Subcutaneous abdominal adipose tissue (tissue), 5 donors: ENCODE measurements at regions not wholly inside any gene's neighbourhood (a gene's known extent, or its start where the extent isn't known, plus 50 kb on each side); places are given as distances from the start of the nearest gene placed in this dataset.

Experiments used
- H3K27ac ChIP-seq: one replicate; pipeline ENCODE4 v1.7.0; 2013; ENCODE audit warnings: low read depth, mild to moderate bottlenecking, inconsistent platforms, low read length, moderate library complexity
- H3K27me3 ChIP-seq, 5 donors: one replicate each; pipeline ENCODE4 v1.7.0; 2013; ENCODE audit warnings: low read length in 5 of 5, inconsistent platforms in 1 of 5; ENCODE audit not compliant: control insufficient read depth in 5 of 5, insufficient read depth in 4 of 5
- H3K36me3 ChIP-seq, 5 donors: one replicate each; pipeline ENCODE4 v1.7.0; 2013; ENCODE audit warnings: low read length in 5 of 5; ENCODE audit not compliant: control insufficient read depth in 5 of 5, insufficient read depth in 5 of 5
- H3K4me1 ChIP-seq, 5 donors: one replicate each; pipeline ENCODE4 v1.7.0; 2013; ENCODE audit warnings: low read length in 5 of 5, mild to moderate bottlenecking in 3 of 5, moderate library complexity in 1 of 5; ENCODE audit not compliant: control insufficient read depth in 5 of 5, insufficient read depth in 5 of 5
- H3K4me3 ChIP-seq, 5 donors: one replicate each; pipeline ENCODE4 v1.7.0; 2013; ENCODE audit warnings: low read length in 5 of 5, low read depth in 1 of 5
- H3K9ac ChIP-seq, 5 donors: one replicate each; pipeline ENCODE4 v1.7.0; 2013; ENCODE audit warnings: low read length in 5 of 5, mild to moderate bottlenecking in 4 of 5, moderate library complexity in 3 of 5
- H3K9me3 ChIP-seq, 5 donors: one replicate each; pipeline ENCODE4 v1.7.0; 2013; ENCODE audit warnings: low read length in 5 of 5; ENCODE audit not compliant: control insufficient read depth in 5 of 5
- donor health status: healthy.
- donor health status: healthy.
- donor health status: healthy.
- donor health status: healthy.
- donor health status: healthy.

DNA sequence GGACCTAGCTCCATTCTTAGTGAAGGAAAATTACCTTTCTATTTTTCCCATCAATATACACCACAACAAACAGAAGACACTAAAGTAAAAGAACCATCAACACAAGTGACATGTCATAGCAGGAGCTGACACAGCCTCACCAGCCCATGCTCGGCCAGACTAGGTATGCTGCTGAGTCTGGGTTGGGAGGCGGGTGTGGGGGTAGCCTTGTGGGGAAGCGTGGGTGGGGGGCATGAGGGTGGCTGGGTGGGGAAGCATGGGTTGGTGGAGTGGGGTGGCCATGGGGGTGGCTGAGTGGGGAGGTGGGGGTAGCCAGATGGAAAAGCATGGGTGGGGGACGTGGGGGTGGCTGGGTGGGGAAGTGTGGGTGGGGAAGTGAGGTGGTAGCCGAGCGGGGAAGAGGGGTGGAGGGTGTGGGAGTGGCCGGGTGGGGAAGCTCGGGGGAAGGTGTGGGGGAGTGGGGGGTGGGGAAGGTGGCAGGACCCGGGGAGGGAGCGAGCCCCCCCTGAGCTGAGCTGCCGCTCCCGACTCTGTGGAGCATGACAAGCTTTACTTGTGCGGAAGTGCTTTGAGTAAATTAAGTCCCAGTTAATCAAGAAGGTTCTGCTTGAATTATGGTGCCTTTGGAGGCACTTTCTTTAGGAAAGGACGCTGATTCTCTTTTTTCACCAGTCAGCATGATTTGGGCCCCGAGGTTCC, 294.6 kb upstream of the ZNF32 start:
- Histone ChIP-seq H3K9ac (no peak overlapping the region), H3K9me3 (peaks cover 0 to 2% (median 0%) of the 10 kb centered on the region in 5 donors), H3K27me3 (peaks cover 0 to 2% (median 0%) of the 10 kb centered on the region in 5 donors), H3K27ac (no peak overlapping the region), H3K4me3 (no peak overlapping the region), H3K4me1 (peaks cover 0 to 11% (median 0%) of the 10 kb centered on the region in 5 donors), H3K36me3 (no peaks in the 10 kb centered on the region)

DNA sequence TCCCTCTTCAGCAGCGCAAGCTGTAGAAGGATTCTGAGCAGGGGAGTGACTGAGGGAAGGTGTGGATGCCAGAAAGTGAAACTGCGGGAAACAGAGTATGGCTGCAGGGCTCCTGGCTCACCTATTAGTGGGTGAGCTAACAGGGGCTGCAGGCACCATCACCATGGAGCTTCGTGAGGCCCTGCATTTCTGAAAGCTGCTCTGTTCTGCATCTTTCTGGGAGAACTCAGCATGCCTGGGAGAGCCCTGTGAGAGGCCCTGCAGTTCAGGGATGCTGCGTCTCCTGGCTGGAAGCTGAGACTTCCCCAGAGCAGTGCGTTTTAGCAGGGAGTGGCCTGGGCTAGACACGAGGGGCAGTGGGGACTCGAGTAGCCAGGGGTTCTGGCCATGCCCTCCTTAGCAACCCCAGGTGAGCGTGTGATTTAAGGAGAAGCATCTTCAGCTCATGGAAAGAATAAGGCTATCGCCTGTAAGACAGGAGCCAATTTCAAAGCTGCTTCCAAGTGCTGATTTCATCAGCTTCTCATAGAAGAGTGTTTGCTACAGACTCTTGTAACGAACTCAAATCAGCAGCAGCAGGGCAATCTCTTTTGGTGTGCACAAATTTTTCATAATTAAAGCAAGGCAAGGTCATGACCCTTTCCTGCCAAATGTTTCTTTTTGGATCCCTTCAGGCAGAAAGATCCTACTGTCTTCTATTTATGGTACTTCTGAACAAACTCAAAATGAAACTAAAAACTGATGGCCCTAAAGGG, 293.6 kb upstream of the ZNF32 start:
- Histone ChIP-seq H3K9me3 (peaks cover 0 to 2% (median 0%) of the 10 kb centered on the region in 5 donors), H3K36me3 (no peaks in the 10 kb centered on the region), H3K9ac (no peak overlapping the region), H3K27me3 (peaks cover 0 to 2% (median 0%) of the 10 kb centered on the region in 5 donors), H3K27ac (no peak overlapping the region), H3K4me1 (peaks cover 0 to 11% (median 0%) of the 10 kb centered on the region in 5 donors), H3K4me3 (no peak overlapping the region)

DNA sequence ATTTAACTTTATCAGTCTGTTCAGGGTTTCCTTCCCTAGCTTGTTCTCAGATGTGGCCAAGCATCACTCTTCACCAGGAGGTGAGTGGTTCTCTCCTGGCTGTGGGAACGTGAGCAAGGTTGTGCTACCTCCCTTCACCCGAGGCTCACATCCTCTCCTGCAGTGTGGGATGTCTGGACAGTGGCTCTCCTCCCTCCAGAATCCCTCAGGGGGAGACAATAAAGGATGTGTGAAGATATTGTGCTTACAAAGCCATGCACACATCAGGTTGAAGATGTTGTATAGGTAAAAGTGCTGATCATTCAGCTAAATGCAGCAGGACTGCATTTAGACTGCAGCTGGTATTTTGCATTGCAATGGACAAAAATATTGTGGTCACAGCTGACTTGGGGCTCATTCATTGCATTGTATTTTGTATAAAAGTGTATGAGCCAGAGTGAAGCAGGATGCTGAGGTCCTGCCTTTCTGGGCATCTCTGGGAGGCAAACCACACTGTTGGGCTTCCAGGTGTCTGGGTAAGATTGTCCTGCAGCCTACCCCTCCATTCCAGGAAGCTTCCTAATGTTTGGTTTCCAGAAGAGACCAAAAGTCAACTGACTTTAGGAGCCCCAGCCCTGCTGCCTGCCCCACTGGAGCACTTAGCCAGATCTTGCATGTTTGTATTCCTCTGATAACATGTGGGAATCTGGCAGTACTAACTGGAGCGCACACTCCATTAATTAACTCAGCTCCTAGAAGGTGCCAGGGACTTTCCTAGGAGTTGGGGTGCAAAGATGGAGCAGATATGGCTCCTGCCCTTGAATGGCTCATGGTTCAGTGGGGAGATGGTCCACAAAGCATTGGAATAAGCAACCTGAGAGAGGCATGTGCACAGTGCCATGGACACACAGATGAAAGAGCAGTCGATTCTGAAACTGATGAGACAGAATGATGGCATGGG, 292.5 kb upstream of the ZNF32 start:
- no peaks in the 10 kb centered on the region for H3K36me3 ChIP-seq
- no peak overlapping the region for H3K27ac ChIP-seq
- peaks cover 0 to 2% (median 0%) of the 10 kb centered on the region in 5 donors for H3K9me3 ChIP-seq
- H3K27me3 ChIP-seq, result peaks cover 0 to 2% (median 0%) of the 10 kb centered on the region in 5 donors
- H3K4me1 ChIP-seq, result peaks cover 0 to 11% (median 0%) of the 10 kb centered on the region in 5 donors
- H3K4me3 ChIP-seq, result no peak overlapping the region
- H3K9ac ChIP-seq, result no peak overlapping the region

DNA sequence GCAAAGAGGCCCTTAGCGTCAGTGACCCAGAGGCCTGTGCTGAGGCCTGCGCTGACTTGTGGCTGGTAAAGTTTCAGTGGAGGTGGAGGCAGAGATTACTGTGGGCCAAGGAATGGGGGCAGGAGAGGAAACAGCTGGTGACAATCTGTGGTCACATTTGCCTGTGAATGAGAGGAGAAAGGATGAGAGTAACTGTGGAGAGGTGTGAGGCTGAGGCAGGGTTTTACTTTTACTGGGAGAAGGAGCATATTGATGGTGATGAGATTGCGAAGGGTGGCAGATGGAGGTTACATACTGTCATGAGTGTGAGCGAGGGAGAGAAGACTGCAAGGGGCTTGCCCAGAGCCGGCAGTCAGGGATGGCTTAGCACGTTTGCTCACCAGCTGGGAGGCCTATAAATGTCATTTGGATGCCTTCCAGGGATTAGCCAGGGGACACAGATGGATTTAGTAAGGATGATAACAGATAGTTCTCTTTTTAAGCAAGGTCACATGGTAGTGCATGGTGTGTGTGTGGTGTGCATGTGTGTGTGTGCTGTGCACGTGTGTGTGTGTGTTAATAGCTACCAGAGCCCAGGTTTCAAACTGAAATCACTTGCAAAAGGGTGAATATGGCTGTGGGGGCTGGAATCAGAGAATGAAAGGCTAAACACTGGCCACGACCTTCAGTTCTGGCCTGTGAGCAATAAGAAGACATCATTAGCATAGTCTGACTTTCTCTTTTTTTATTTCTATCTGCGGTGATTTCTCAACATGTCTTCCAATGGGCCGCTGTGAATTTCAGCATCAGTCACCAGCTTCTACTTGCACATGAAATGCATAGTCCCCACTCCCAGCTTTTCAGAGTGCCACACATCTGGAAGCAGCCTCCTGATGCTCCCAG, 291.5 kb upstream of the ZNF32 start:
- peaks cover 0 to 2% (median 0%) of the 10 kb centered on the region in 5 donors for H3K27me3 ChIP-seq
- peaks cover 0 to 11% (median 0%) of the 10 kb centered on the region in 5 donors for H3K4me1 ChIP-seq
- no peak overlapping the region for H3K27ac ChIP-seq
- H3K4me3 ChIP-seq, result no peak overlapping the region
- H3K36me3 ChIP-seq, result no peaks in the 10 kb centered on the region
- H3K9ac ChIP-seq, result no peak overlapping the region
- peaks cover 0 to 2% (median 0%) of the 10 kb centered on the region in 5 donors for H3K9me3 ChIP-seq

DNA sequence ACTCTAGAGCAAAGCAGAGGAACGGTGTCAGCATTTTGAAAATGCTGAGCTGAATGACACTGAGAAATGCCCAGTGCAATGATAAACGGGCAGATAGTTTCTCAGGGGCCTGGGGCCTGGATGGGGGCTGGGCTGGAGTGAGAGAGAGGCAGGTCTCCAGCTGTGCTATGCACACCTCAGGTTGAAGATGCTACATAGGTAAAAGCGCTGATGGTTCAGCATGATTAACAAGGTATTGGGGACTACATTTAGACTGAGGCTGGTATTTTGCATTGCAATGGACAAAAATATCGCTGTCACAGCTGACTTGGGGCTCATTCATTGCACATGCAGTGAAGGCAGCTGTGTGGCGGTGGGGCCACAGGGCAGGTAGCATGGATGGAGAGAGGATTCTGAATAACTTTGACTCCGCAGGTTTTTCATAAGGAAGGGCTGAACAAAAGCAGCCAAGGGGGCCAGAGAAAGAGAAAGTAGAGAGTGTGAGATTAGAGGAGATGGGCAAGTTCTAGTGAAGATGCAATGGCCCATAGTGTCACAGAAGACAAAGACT, 290.8 kb upstream of the ZNF32 start:
- H3K9me3 ChIP-seq, result peaks cover 0 to 2% (median 0%) of the 10 kb centered on the region in 5 donors
- H3K9ac ChIP-seq, result no peak overlapping the region
- no peaks in the 10 kb centered on the region for H3K36me3 ChIP-seq
- no peak overlapping the region for H3K4me3 ChIP-seq
- H3K4me1 ChIP-seq, result peaks cover 0 to 11% (median 0%) of the 10 kb centered on the region in 5 donors
- H3K27me3 ChIP-seq, result no peaks in the 10 kb centered on the region
- no peak overlapping the region for H3K27ac ChIP-seq

DNA sequence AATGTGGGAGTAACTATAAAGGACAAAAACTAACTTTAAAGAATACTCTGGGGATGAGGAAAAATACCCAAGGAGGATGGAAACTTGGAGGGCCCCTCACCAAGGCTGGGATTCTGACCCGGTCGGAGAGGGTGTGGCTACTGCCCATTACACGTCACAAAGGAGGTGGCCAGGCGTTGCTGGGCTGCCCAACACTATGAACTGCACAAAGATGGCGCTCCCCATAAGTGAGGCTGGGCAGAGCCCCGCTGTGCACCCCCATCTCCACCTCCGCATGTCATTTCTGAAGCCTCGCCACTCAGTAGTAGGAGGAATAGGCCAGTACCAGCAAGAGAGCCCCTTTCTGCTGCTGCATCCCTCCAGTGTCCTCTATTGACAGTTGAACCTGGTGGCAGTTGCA, 290.1 kb upstream of the ZNF32 start:
- Histone ChIP-seq H3K9me3 (peaks cover 0 to 2% (median 0%) of the 10 kb centered on the region in 5 donors), H3K9ac (no peak overlapping the region), H3K4me1 (peaks cover 0 to 11% (median 0%) of the 10 kb centered on the region in 5 donors), H3K27me3 (no peaks in the 10 kb centered on the region), H3K4me3 (no peak overlapping the region), H3K27ac (no peak overlapping the region), H3K36me3 (no peaks in the 10 kb centered on the region)

DNA sequence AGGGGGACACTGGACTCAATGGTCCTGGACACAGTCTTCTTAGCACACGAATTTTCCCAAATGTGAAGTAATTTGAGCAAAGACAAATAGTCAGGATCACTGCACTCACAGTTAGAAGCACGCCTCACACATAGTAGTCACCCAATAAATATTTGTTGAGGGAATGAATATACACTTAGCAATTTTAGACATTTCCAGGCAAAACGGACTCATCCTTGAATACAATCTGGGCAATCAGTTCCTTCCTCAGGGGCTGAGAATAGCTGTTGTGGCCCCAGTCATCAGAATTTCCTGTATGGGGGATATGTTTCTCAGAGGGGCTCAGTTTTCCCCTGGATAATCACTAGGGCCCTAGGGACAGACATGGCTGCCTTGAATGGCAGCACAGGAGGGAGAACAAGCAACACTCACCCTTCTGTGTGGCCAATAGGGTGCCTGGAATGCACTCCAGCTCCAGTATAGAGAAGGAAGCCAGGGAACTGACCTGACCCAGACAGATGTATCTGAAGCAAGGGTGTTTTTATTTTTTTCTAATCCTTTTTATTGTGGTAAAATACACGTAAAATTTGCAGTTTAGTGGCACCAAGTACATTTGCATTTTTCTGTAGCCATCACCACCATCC, 282.7 kb upstream of the ZNF32 start:
- Histone ChIP-seq H3K27me3 (peaks cover 0 to 4% (median 0%) of the 10 kb centered on the region in 5 donors), H3K4me3 (no peak overlapping the region), H3K27ac (no peak overlapping the region), H3K9ac (no peak overlapping the region), H3K36me3 (no peaks in the 10 kb centered on the region), H3K4me1 (no peaks in the 10 kb centered on the region), H3K9me3 (no peaks in the 10 kb centered on the region)

DNA sequence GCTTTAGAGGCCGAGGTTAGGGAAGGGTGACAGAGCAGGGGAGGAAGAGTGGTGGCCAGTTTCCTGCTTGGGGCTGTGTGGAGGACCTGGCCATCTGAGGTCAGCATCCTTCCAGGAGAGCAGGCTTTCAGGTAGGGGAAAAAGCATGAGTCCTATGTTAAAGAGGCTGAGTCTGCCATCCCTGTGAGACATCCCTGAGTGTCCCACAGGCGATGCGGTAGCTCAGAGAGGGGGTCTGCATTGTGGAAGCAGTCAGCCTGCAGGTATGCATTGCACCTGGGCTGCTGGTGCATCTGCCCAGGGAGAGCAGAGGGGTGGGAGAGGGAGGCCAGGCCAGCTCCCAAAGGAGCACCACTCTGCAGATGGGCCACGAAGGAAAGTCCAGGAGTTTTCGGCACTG, 282.1 kb upstream of the ZNF32 start:
- H3K36me3 ChIP-seq, result no peaks in the 10 kb centered on the region
- no peak overlapping the region for H3K4me3 ChIP-seq
- no peaks in the 10 kb centered on the region for H3K4me1 ChIP-seq
- H3K27me3 ChIP-seq, result peaks cover 0 to 4% (median 0%) of the 10 kb centered on the region in 5 donors
- no peaks in the 10 kb centered on the region for H3K9me3 ChIP-seq
- H3K27ac ChIP-seq, result no peak overlapping the region
- no peak overlapping the region for H3K9ac ChIP-seq
